SU-DHL-6 (cell line): ENCODE measurements at regions not wholly inside any gene's neighbourhood (a gene's known extent, or its start where the extent isn't known, plus 50 kb on each side); places are given as distances from the start of the nearest gene placed in this dataset.

Experiments
- H2AFZ ChIP-seq: fragments of 200-600 bp; sonication (generic); 2 replicates; pipeline ENCODE4 v1.6.1; 2014; ENCODE audit warnings: low read depth, mild to moderate bottlenecking, moderate library complexity, mixed read lengths, antibody characterized with exemption, low read length; ENCODE audit not compliant: severe bottlenecking
- H3F3A ChIP-seq: fragments of 200-600 bp; shearing (Covaris generic); 2 replicates; pipeline ENCODE4 v1.6.0; 2016; ENCODE audit warnings: antibody characterized with exemption, mild to moderate bottlenecking; ENCODE audit not compliant: insufficient read depth
- H3K27ac ChIP-seq: fragments of 200-600 bp; sonication (generic); 2 replicates; pipeline ENCODE4 v1.5.1; 2016; ENCODE audit warnings: low read depth, mild to moderate bottlenecking, low read length, moderate library complexity, mixed read lengths
- H3K27me3 ChIP-seq: fragments of 200-600 bp; sonication (generic), shearing (Covaris generic); 2 replicates; pipeline ENCODE4 v1.6.0; 2014; ENCODE audit warnings: mild to moderate bottlenecking, low read length
- H3K36me3 ChIP-seq: fragments of 200-600 bp; sonication (generic); 2 replicates; pipeline ENCODE4 v1.6.1; 2014; ENCODE audit warnings: mild to moderate bottlenecking, low read length, mixed read lengths
- H3K4me2 ChIP-seq: fragments of 300-600, 200-600 bp; shearing (Covaris generic), sonication (generic); 2 replicates; pipeline ENCODE4 v1.6.0; 2014; ENCODE audit warnings: low read length, low read depth, mild to moderate bottlenecking; ENCODE audit not compliant: poor library complexity, severe bottlenecking
- H3K4me3 ChIP-seq: fragments of 200-600 bp; sonication (generic); 2 replicates; pipeline ENCODE4 v1.5.1; 2014; ENCODE audit warnings: antibody characterized with exemption, low read length, mild to moderate bottlenecking, mixed read lengths; ENCODE audit not compliant: insufficient read depth, poor library complexity, severe bottlenecking
- H3K79me2 ChIP-seq: fragments of 200-600 bp; sonication (generic); 2 replicates; pipeline ENCODE4 v1.6.1; 2014; ENCODE audit warnings: mild to moderate bottlenecking, low read length, moderate library complexity; ENCODE audit not compliant: insufficient read depth
- H3K9ac ChIP-seq: fragments of 200-600 bp; sonication (generic); 2 replicates; pipeline ENCODE4 v1.7.0; 2014; ENCODE audit warnings: mild to moderate bottlenecking, low read length
- H3K9me2 ChIP-seq: fragments of 200-600 bp; sonication (generic); replicated peaks from 2 replicates; pipeline ENCODE4 v1.6.1; 2014; ENCODE audit warnings: low read length; ENCODE audit not compliant: insufficient read depth
- H3K9me3 ChIP-seq: fragments of 200-600 bp; sonication (generic); 2 replicates; pipeline ENCODE4 v1.6.1; 2014; ENCODE audit warnings: low read length, mixed read lengths; ENCODE audit not compliant: insufficient read depth
- H4K20me1 ChIP-seq: fragments of 200-600 bp; sonication (generic); 2 replicates; pipeline ENCODE4 v1.6.1; 2014; ENCODE audit warnings: low read depth, mild to moderate bottlenecking, antibody characterized with exemption, low read length, moderate library complexity, mixed read lengths
- CTCF ChIP-seq: fragments of 200-600 bp; sonication (generic); IDR thresholded peaks from one replicate; pipeline ENCODE4 v1.5.1; 2017; ENCODE audit warnings: antibody characterized with exemption, mild to moderate bottlenecking, low read length, moderate library complexity; ENCODE audit not compliant: insufficient read depth, poor library complexity, severe bottlenecking
- EZH2phosphoT487 ChIP-seq: fragments of 200-600 bp; sonication (generic), shearing (Covaris generic); conservative IDR thresholded peaks from 2 replicates; pipeline ENCODE4 v1.6.1; 2018; ENCODE audit warnings: mild to moderate bottlenecking, antibody characterized with exemption, low read length, moderate library complexity, mixed read lengths

- Histone ChIP-seq H3F3A (no peaks in the 10 kb centered on the region), H3K27ac (no peak overlapping the region), H3K9ac (no peak overlapping the region), H4K20me1 (no peaks in the 10 kb centered on the region), H3K4me2 (no peak overlapping the region), H2AFZ (no peak overlapping the region), H3K79me2 (no peaks in the 10 kb centered on the region), H3K9me3 (no peaks in the 10 kb centered on the region), H3K4me3 (no peak overlapping the region), H3K9me2 (no peaks in the 10 kb centered on the region), H3K27me3 (no peaks in the 10 kb centered on the region), H3K36me3 (no peaks in the 10 kb centered on the region)
- no peak for TF ChIP-seq EZH2phosphoT487
- TF ChIP-seq CTCF: no peak
These were observed 454.2 kb upstream of the B3GAT1 start for GRCh38 chr11:134866215-134866614.

- Histone ChIP-seq H3K27ac (no peak overlapping the region), H3K36me3 (no peaks in the 10 kb centered on the region), H4K20me1 (no peaks in the 10 kb centered on the region), H3K4me2 (no peak overlapping the region), H3K79me2 (no peaks in the 10 kb centered on the region), H3K9ac (no peak overlapping the region), H3K27me3 (no peaks in the 10 kb centered on the region), H2AFZ (no peak overlapping the region), H3K4me3 (no peak overlapping the region), H3K9me3 (no peaks in the 10 kb centered on the region), H3K9me2 (no peaks in the 10 kb centered on the region), H3F3A (no peaks in the 10 kb centered on the region)
- TF ChIP-seq CTCF: no peak
- no peak for TF ChIP-seq EZH2phosphoT487
These were observed 452.9 kb upstream of the B3GAT1 start for GRCh38 chr11:134864968-134865305.

GRCh38 chr11:134864233-134864967 is 452.4 kb upstream of the B3GAT1 start:
- Histone ChIP-seq H4K20me1 (no peaks in the 10 kb centered on the region), H3K9me3 (no peaks in the 10 kb centered on the region), H2AFZ (no peak overlapping the region), H3K27ac (no peak overlapping the region), H3K27me3 (no peaks in the 10 kb centered on the region), H3K79me2 (no peaks in the 10 kb centered on the region), H3K4me2 (no peak overlapping the region), H3F3A (no peaks in the 10 kb centered on the region), H3K4me3 (no peak overlapping the region), H3K9me2 (no peaks in the 10 kb centered on the region), H3K36me3 (no peaks in the 10 kb centered on the region), H3K9ac (no peak overlapping the region)
- no peak for TF ChIP-seq EZH2phosphoT487
- TF ChIP-seq CTCF: no peak
